Heart right ventricle (tissue), 16 donors: ENCODE measurements at regions not wholly inside any gene's neighbourhood (a gene's known extent, or its start where the extent isn't known, plus 50 kb on each side); places are given as distances from the start of the nearest gene placed in this dataset.

Experiments
- ATAC-seq, 8 donors: fragments of 200-7000 bp; cut with Tn5 transposase; one replicate each; pipeline ENCODE4 v1.9.1; 2020; ENCODE audit warnings: mild to moderate bottlenecking in 8 of 8, moderate library complexity in 8 of 8, moderate number of reproducible peaks in 1 of 8
- DNase-seq, 2 donors: peaks; one replicate each; pipeline ENCODE4 v3.0.0-alpha.2; 2020
- H3K27ac ChIP-seq, 10 donors: fragments of 200-600 bp; sonication (generic) in 2 of 10; one replicate each; pipeline versions ENCODE4 v1.5.0 to v1.8.0; 2020 to 2022; ENCODE audit warnings: mild to moderate bottlenecking in 3 of 10
- H3K27me3 ChIP-seq, 7 donors: fragments of 200-600 bp; one replicate each; pipeline ENCODE4 v1.8.0; 2021 to 2022; ENCODE audit warnings: mild to moderate bottlenecking in 2 of 7
- H3K36me3 ChIP-seq, 9 donors: fragments of 200-600 bp; sonication (generic) in 1 of 9; one replicate each; pipeline versions ENCODE4 v1.5.0 to v1.8.0; 2020 to 2022; ENCODE audit warnings: mild to moderate bottlenecking in 2 of 9
- H3K4me1 ChIP-seq, 9 donors: fragments of 200-600 bp; sonication (generic) in 1 of 9; one replicate each; pipeline versions ENCODE4 v1.5.0 to v1.8.0; 2020 to 2022; ENCODE audit warnings: mild to moderate bottlenecking in 4 of 9
- H3K4me3 ChIP-seq, 10 donors: fragments of 200-600 bp; sonication (generic) in 2 of 10; one replicate each; pipeline versions ENCODE4 v1.5.0 to v1.8.0; 2020 to 2022; ENCODE audit warnings: mild to moderate bottlenecking in 7 of 10, moderate library complexity in 2 of 10
- H3K9me3 ChIP-seq, 11 donors: fragments of 200-600 bp in 10 of 11; sonication (generic) in 2 of 11; one replicate each; pipeline versions ENCODE4 v1.5.0 to v1.8.0; 2013 to 2022; ENCODE audit warnings: mild to moderate bottlenecking in 2 of 11, control low read depth in 1 of 11, moderate library complexity in 1 of 11
- WGBS, 2 donors: extraction: QIAGEN DNeasy Blood & Tissue Kit; methylation state at CpG; one replicate each; pipeline ENCODE4 v1.1.7; 2013; ENCODE audit warnings: inconsistent platforms in 1 of 2; 5-methylcytosine and 5-hydroxymethylcytosine counted together
- intact Hi-C, 10 donors: fragments of 100-400 bp; cut with DNase I; formaldehyde crosslinking; loops; one replicate each; pipeline versions ENCODE4 v1.11.1 to v1.14.2; 2022
- TF ChIP-seq, protein P1 (sequence below), 9 donors: fragments of 200-600 bp; sonication (generic) in 2 of 9; IDR thresholded peaks; one replicate each; pipeline versions ENCODE4 v1.5.0 to v1.8.0; 2021 to 2022; ENCODE audit warnings: antibody characterized with exemption in 9 of 9, mild to moderate bottlenecking in 5 of 9, moderate library complexity in 1 of 9
- donor health status: Arrhythmogenic right ventricular cardiomyopathy.
- donor health status: ischemic (EF 13 %, LVEDD 7.1; RV severe dilation, severe dysfunction).
- donor health status: healthy with polysubstance abuse.
- donor health status: DM: no; HTN: yes; CAD: no.
- donor health status: DM: no; HTN: no; CAD: no.
- donor health status: ischemic (EF 25% LVEDD 6.9; RV normal size, moderate dysfunction).
- donor health status: ischemic (EF 25% LVEDD 5.7; RV mildly dilated, moderate dysfunction).
- donor health status: healthy.
- donor health status: DM: yes; HTN: yes; CAD: no.
- donor health status: Ischemic cardiomyopathy.
- donor health status: ischemic (EF 35%, LVEDD 5.7; RV mildly dilated, moderate dysfunction).
- donor health status: nonischemic (EF 11% LVEDD 7.7; RV severe dilation, severe dysfunction).
- donor health status: DM: yes; HTN: yes; CAD: no.
- donor health status: PGD.
- donor health status: ischemic (EF 29% LVEDD 5.4; RV normal size, mild dysfunction).
- donor health status: nonischemic (EF 23%, LVEDD 6.1; RV moderate dilation, normal function).

DNA sequence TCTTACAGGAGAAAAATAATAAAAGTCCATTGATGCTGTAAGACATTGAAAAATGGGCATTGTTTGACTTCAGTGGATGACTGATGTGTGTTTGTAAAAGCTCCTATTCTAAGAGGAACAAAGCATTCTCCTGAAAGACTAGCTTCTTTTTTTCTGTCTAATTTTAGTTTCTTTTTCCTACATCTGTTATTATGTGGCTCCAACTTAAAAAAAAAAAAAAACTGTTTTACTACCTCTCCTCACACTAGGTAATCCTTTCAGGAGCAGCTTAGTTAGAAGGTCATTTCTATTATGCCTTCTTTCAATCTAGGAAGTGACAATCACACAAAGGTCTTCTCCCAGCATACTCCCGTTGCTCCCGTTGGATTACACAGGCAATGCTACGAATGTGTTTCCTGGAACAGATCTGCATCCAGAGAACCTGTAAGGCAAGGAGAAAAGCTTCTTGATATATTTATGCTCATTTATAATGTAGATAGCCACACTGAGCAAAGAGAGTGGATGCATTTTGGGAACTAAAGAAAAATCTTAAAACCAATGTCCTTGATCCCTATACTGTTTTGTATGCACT, 595.1 kb upstream of the CCDC179 start:
- H3K4me3 ChIP-seq = no peak overlapping the region
- H3K9me3 ChIP-seq = peaks cover 0 to 18% (median 0%) of the 10 kb centered on the region in 11 donors
- 35 to 48% methylated on average over 3 of the region's 3 CpGs for WGBS, 2 donors
- H3K27me3 ChIP-seq = no peaks in the 10 kb centered on the region
- no peaks in the 10 kb centered on the region for H3K36me3 ChIP-seq
- DNase-seq (no peak), ATAC-seq (no peak)
- no peak overlapping the region for H3K27ac ChIP-seq
- TF ChIP-seq, protein P1, sequence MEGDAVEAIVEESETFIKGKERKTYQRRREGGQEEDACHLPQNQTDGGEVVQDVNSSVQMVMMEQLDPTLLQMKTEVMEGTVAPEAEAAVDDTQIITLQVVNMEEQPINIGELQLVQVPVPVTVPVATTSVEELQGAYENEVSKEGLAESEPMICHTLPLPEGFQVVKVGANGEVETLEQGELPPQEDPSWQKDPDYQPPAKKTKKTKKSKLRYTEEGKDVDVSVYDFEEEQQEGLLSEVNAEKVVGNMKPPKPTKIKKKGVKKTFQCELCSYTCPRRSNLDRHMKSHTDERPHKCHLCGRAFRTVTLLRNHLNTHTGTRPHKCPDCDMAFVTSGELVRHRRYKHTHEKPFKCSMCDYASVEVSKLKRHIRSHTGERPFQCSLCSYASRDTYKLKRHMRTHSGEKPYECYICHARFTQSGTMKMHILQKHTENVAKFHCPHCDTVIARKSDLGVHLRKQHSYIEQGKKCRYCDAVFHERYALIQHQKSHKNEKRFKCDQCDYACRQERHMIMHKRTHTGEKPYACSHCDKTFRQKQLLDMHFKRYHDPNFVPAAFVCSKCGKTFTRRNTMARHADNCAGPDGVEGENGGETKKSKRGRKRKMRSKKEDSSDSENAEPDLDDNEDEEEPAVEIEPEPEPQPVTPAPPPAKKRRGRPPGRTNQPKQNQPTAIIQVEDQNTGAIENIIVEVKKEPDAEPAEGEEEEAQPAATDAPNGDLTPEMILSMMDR (IDR thresholded peaks at IDR 0.05) = no peak
- H3K4me1 ChIP-seq = no peaks in the 10 kb centered on the region
- intact Hi-C loops = no loop called here

DNA sequence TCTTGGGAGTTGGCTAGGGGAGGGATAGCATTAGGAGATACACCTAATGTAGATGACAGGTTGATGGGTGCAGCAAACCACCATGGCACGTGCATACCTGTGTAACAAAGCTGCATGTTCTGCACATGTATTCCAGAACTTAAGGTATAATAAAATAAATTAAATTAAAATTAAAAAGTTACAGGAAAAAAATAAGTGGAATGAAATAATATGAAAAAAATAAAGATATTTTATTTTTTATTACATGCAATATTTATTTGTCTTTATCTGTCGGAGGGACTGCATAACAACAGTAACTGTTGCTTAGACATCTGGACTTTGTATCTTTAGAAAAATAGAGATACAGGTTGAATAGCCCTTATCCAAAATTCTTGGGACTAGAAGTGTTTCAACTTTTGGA, 597.4 kb upstream of the CCDC179 start:
- H3K36me3 ChIP-seq = no peaks in the 10 kb centered on the region
- H3K4me1 ChIP-seq = no peaks in the 10 kb centered on the region
- no peak overlapping the region for H3K4me3 ChIP-seq
- ATAC-seq (no peak), DNase-seq (no peak)
- TF ChIP-seq, protein P1 (IDR thresholded peaks at IDR 0.05) = no peak
- H3K9me3 ChIP-seq = peaks cover 0 to 8% (median 0%) of the 10 kb centered on the region in 11 donors
- intact Hi-C loops = no loop called here
- no peak overlapping the region for H3K27ac ChIP-seq
- 90 to 96% methylated on average over 2 of the region's 2 CpGs for WGBS, 2 donors
- no peaks in the 10 kb centered on the region for H3K27me3 ChIP-seq

DNA sequence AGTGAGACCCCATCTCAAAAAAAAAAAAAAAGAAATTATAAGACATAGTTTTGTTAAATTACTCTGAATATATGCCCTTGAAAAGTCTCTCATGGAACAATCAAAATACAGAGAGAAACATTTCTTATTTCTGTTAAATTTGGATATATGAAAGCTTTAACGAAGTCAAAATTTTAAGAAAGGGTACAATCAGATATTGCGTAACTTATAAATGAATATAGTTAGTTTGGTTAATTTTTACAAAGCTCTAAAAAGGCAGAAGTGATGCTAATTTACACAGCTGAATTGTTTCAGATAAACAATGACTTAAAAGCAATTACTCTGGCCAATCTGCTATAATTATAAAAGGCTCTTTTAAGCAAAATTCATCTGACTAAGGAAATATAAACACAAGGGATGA, 611.6 kb upstream of the CCDC179 start:
- intact Hi-C loops = no loop called here
- ATAC-seq (no peak), DNase-seq (no peak)
- TF ChIP-seq, protein P1 (IDR thresholded peaks at IDR 0.05) = no peak
- Histone ChIP-seq H3K27me3 (no peaks in the 10 kb centered on the region), H3K9me3 (no peaks in the 10 kb centered on the region), H3K36me3 (no peaks in the 10 kb centered on the region), H3K4me3 (no peak overlapping the region), H3K27ac (no peak overlapping the region), H3K4me1 (no peaks in the 10 kb centered on the region)
- WGBS, 2 donors = 91 to 95% methylated on average over 2 of the region's 2 CpGs

DNA sequence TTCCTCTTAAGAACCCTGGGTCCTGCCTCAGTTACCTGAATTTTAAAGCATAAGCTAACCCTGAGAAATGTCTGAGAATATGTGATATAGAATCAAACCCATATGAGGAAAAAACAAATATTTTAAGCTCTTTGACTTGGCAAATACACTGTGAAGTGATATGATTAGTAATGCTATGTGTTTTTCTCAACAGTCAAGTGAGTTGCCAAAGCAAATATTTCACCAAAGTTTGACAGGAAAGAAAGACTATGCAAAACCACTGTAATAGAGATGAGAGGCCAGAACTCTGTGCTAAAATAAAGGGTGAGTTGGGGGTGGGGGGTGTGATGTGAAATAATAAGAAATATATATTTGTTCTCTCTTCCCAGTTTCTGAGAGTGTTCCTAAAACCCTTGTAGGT, 613.5 kb upstream of the CCDC179 start:
- intact Hi-C loops = no loop called here
- DNase-seq = no peak

More for the DNA sequence above, 613.5 kb upstream of the CCDC179 start:
- H3K9me3 ChIP-seq = no peaks in the 10 kb centered on the region
- TF ChIP-seq, protein P1 (IDR thresholded peaks at IDR 0.05) = no peak
- no peaks in the 10 kb centered on the region for H3K36me3 ChIP-seq
- no peaks in the 10 kb centered on the region for H3K27me3 ChIP-seq
- ATAC-seq = no peak
- H3K27ac ChIP-seq = no peak overlapping the region
- H3K4me1 ChIP-seq = no peaks in the 10 kb centered on the region
- no peak overlapping the region for H3K4me3 ChIP-seq
